GM18519 (cell line): ENCODE measurements at regions not wholly inside any gene's neighbourhood (a gene's known extent, or its start where the extent isn't known, plus 50 kb on each side); places are given as distances from the start of the nearest gene placed in this dataset.

Experiments used
- ATAC-seq: cut with Tn5 transposase; IDR thresholded peaks from one replicate; pipeline ENCODE4 v1.9.1; 2021; ENCODE audit warnings: mild to moderate bottlenecking, moderate library complexity; ENCODE audit not compliant: unreplicated experiment, low FRiP score

GRCh38 chr10:4647109-4647785, 178.8 kb upstream of the AKR1E2 start:
- ATAC-seq, result no peak

- ATAC-seq, result no peak
These were observed 179.5 kb upstream of the AKR1E2 start for GRCh38 chr10:4646547-4646946.

GRCh38 chr10:4645836-4646235, 180.2 kb upstream of the AKR1E2 start:
- no peak for ATAC-seq

GRCh38 chr10:4643471-4643870, 182.5 kb upstream of the AKR1E2 start:
- no peak for ATAC-seq

GRCh38 chr10:4639960-4640359, 186.0 kb upstream of the AKR1E2 start:
- no peak for ATAC-seq

GRCh38 chr10:4638099-4638498, 187.9 kb upstream of the AKR1E2 start:
- ATAC-seq, result no peak

GRCh38 chr10:4637657-4638056, 188.3 kb upstream of the AKR1E2 start:
- no peak for ATAC-seq

GRCh38 chr10:4635883-4636282, 190.1 kb upstream of the AKR1E2 start:
- ATAC-seq, result no peak

GRCh38 chr10:4635388-4635787, 190.6 kb upstream of the AKR1E2 start:
- no peak for ATAC-seq

GRCh38 chr10:4633776-4634175, 192.2 kb upstream of the AKR1E2 start:
- ATAC-seq, result no peak

- no peak for ATAC-seq
These were observed 192.8 kb upstream of the AKR1E2 start for GRCh38 chr10:4633186-4633585.

GRCh38 chr10:4632757-4633156, 193.2 kb upstream of the AKR1E2 start:
- no peak for ATAC-seq

- ATAC-seq, result no peak
These were observed 199.1 kb upstream of the AKR1E2 start for GRCh38 chr10:4626919-4627318.

GRCh38 chr10:4623757-4624420, 202.1 kb upstream of the AKR1E2 start:
- no peak for ATAC-seq

- no peak for ATAC-seq
These were observed 202.8 kb upstream of the AKR1E2 start for GRCh38 chr10:4623200-4623599.

- ATAC-seq, result no peak
These were observed 203.6 kb upstream of the AKR1E2 start for GRCh38 chr10:4622384-4622783.

GRCh38 chr10:4617589-4617988, 208.4 kb upstream of the AKR1E2 start:
- ATAC-seq, result no peak

- no peak for ATAC-seq
These were observed 211.0 kb upstream of the AKR1E2 start for GRCh38 chr10:4615042-4615441.

GRCh38 chr10:4609251-4609650, 216.8 kb upstream of the AKR1E2 start:
- no peak for ATAC-seq

GRCh38 chr10:4607681-4608080, 218.3 kb upstream of the AKR1E2 start:
- no peak for ATAC-seq

- no peak for ATAC-seq
These were observed 219.0 kb upstream of the AKR1E2 start for GRCh38 chr10:4606856-4607636.
